GM19324 (cell line): ENCODE measurements at regions not wholly inside any gene's neighbourhood (a gene's known extent, or its start where the extent isn't known, plus 50 kb on each side); places are given as distances from the start of the nearest gene placed in this dataset.
"Not testable (repeated sequence)": the region's sequence is repeated elsewhere in the genome, so short reads cannot be mapped to it uniquely, and the experiment has no call there.

Experiments used
- ATAC-seq: cut with Tn5 transposase; IDR thresholded peaks from one replicate; pipeline ENCODE4 v1.9.1; 2021; ENCODE audit warnings: mild to moderate bottlenecking, moderate library complexity; ENCODE audit not compliant: unreplicated experiment, low FRiP score

GRCh38 chr9:72471096-72471495 is 50.3 kb upstream of the TMC1 start:
- ATAC-seq: no peak

DNA sequence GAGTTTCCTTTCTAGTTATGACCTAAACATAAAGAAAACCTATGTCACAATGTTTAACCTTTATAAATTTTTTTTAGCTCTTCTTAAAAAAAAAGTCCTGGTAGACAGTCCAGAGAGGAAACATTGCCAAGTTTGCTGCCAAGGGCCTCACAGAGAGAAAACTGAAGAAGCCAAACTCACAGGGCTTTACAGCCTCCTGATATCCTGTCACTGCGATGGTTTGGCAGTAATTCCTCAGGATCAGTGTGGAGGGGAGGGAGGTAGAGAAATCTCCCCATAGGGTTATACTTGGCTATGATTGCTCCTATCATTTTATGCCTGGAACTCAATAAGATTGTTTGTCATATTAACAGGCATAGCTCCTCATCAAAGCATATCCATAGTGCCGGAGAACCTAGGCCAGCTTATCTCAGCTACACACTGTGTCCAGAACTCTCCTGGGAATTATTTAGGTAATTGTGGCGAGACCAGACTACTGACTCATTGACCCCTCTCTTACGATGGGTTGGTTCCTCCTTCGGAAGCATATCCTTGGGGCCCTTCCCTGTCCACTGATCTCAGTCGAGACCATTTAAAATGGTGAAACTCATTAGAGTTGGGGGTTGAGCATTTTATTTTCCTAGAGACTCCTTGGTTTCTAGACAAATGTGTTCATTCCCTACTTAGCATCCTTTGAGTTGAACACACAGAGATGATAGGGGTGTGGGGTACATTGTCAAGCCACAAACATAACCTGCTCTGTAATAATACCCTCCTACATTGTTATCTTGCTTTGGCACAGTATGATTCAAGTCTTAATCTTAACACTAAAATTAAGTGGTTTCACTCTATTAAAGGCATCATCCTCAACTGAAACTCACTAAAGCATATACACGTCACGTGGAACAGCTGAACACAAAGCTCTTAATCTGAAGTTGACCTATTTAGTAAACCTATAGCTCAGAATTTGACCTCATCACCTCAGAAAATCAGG is 53.4 kb upstream of the TMC1 start:
- no peak for ATAC-seq

DNA sequence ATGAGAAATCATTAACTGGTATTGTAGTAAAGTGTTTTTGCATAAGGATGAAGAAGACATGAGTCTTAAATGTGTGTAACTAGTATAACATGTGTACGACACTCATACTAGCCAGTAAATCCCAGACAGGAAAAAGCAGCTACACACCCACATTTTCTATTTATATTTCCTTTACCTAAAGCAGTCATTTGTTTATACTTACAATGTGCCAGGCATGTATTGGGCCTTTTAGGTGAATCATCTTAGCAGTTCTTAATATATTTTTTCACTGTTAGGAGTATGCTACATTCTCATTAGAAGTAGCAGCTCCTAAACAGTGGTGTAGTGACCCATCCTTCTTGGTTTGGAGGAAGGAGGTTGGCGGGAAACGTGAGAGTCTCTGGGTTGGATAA is 55.8 kb upstream of the TMC1 start:
- ATAC-seq: no peak

DNA sequence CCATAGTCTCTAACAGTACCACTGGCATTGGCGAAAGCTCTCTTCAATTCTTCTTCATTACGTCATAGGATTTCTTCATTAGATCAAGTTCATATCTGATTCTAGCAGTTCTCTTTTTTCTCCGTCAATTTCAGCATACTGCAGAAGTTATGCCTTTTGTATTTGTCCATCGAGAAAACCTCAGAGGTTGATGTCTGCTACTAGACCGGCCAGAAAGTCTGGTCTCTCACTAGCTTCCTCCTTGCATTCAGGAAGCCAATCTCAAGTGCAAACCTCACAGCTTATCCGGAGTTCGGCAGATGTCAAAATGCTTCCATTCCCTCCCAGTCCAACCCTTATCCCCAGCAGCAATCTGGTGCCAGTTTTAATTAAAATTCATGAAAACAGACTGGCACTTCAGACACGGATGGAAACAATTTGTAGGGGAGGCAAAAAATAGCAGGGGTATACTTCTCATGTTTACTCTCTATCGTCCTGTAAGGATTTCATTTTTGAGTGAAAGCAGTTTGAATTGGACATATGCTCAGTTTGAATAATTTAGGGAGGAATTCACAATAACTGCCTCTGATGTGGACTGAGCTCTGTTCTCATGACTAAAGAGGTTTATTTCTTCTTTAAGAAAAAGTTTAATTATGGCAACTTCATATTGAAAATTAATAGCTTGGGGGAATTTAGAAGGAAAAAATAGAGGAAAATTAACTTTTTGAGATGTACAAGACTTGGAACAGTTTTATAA is 56.4 kb upstream of the TMC1 start:
- no peak for ATAC-seq

GRCh38 chr9:72462340-72462739 is 59.1 kb upstream of the TMC1 start:
- ATAC-seq: no peak

DNA sequence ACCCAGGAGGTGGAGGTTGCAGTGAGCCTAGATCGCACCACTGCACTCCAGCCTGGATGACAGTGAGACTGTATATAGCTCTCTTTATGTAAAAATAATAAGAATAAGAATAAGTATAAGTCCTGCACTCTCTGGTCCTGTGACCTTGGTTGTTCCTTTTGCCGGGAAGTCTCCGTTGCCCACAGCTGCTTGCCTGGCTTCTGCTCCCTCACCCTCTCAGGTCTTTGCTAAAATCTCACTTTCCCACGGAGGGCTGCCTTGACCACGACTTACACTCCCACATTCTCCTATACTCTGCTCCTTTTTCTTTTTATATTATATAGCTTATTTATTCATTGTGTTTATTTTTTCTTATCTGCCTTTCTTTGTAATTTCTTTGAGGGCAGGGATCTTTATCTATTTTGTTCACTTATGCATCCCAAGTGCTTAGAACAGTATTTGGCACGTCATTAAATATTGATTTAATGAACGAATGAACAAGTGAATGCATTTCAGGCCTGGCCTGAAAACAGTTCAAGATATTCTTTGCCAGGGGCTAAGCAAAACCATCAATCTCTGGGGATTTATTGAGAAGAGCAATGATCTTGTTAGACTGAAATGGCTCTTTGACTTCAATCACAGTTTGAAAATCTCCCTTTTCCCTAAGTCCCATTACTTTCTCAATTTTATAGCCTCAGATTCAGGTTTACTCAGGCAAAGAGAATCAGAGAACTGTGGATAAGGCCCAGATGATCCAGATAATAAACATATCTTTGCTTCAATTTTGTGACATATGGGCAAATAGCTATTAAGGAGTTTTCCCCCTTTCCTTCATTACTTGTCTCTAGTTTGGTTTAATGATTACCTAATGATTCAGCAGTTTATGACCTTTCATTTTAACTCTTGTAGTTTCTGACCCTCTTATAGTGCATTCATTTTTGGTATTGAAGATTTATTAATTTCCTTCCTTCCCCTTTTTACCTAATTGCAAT is 60.8 kb upstream of the TMC1 start:
- no peak for ATAC-seq

GRCh38 chr9:72459308-72459707 is 62.1 kb upstream of the TMC1 start:
- no peak for ATAC-seq

DNA sequence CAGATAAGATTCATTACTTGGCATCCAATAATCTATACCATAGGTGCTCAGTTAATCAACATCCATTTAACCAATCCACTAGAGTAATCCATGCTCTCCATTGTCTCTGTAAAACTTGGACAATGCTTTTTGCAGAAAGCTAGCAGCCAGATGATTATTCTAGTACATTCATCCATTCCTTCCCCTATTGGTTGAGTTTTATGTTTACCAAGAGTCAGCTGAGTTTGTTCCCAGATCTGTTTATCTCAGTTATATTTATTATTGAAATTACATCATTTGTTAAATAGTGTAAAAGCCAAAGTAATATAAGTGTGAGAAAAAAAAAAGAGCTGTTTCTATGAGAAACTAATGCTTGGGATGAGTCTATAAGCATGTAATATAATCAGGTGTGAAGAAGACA is 63.3 kb upstream of the TMC1 start:
- no peak for ATAC-seq

- no peak for ATAC-seq
These were observed 64.0 kb upstream of the TMC1 start for GRCh38 chr9:72457366-72457765.

DNA sequence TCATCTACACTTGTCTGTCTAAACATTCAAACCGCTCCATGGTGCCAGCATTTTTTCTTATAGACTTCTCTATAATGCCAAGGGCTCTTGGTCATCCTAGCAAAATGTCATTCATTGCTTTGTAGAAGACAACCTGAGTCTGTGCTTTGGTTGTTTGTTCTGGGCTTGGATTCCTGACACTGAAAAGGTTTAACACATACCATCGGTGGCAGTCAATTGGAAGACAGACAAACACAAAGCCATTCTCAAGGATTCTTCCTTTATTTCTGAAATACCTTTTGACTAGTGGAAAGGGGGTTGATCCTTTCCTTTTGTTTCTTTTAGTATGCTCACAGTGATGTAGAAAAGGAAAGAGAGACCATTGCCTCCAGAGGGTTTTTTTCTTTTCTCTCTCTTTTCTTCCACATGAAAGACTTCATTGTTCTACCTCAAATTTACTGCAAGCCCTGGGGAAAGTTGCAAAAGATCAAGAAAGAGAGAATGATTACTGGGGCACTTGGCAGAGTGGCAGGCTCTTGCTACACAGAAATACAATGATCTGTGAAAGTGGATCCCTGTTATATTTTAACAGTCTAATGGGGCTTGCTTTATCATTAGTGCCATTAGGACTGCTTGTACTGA is 66.4 kb upstream of the TMC1 start:
- no peak for ATAC-seq

GRCh38 chr9:72453797-72454196 is 67.6 kb upstream of the TMC1 start:
- no peak for ATAC-seq

DNA sequence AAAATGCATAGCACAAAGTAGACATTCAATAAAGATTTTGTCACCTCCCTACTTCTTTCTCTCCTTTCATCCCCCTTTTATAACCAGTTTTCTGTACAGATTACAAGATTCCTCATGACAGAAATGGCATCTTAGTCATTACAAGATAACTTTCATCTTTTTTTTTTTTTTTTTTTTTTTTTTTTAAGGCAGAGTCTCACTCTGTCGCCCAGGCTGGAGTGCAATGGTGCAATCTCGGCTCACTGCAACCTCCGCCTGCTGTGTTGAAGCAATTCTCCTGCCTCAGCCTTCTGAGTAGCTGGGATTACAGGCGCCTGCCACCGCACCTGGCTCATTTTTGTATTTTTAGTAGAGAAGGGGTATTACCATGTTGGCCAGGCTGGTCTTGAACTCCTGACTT is 75.2 kb upstream of the TMC1 start:
- ATAC-seq: not testable (repeated sequence)

DNA sequence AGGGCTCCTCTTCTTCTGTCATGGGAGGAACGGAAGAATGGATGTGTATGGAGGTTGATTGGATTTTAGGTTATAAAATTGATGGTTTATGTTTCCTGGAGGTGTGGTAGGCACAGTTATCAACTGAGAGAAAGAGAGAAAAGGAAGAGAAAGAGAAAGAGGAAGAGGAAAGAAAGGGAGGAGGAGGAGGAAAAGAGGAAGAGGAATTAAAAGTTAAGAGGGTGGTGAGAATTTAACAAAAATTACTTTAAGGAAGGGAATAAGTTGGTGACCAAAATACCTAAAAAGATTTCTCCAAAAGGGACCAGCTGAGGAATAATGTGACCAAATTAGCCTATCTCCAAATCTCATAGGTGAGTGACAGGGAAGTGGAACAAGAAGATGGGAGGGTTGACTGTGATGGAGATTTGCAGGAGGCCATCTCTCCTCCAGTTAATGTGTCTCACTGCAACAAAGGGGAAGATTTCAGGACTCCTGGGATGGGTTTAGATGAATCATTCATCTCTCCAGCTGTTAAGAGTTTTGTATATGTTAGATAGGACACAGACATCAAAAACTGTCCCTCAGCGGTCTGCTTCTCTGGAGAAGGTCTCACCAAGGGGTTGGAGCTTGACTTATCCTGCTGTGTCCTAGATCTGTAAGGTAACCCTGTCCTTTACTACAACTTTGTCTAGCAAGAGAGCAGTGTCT is 76.0 kb upstream of the TMC1 start:
- ATAC-seq: no peak

GRCh38 chr9:72444435-72444834 is 77.0 kb upstream of the TMC1 start:
- no peak for ATAC-seq

DNA sequence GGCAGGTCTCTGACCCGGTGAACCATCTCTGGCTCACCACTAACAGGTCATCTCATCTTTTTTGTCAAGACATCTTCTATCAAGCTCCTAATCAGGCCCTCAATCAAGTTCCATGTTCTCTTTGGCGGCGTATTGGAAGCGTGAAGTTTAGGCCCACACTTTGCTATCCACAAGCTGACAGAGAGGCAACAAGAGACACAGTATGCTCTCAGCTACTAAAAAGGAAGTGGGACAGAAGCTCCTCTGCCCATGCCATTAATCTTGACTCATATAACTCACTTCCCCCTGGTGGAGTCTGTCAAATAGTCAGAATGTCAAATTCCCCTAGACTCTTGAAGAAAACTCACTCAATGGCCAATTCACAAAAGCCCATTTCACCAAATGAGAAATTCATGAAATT is 77.6 kb upstream of the TMC1 start:
- ATAC-seq: peak; percentile 87

GRCh38 chr9:72441848-72442607 is 77.0 kb upstream of the ZFAND5 start:
- no peak for ATAC-seq

- ATAC-seq: no peak
These were observed 76.2 kb upstream of the ZFAND5 start for GRCh38 chr9:72440992-72441847.

DNA sequence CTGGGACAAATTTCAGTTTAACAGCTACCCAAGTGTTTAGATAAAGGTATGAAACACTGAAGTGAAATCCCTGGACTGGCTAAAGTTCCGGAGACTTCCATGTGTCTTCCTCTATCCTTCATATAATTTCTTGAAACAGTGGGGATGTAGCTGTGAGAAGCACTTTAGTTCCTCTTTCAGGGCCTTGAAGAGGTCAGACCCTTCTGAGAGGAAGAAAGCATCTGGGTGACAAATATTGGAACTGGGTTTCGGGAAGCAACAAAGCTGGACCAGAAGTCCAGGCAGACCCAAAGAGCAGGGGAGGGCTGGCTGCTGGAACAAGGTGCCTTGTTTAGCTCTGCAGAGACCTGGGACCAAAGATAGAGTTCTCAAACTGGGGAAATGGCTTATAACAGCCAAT is 75.4 kb upstream of the ZFAND5 start:
- no peak for ATAC-seq
